ENCODE measurements at regions not wholly inside any gene's neighbourhood (a gene's known extent, or its start where the extent isn't known, plus 50 kb on each side); places are given as distances from the start of the nearest gene placed in this dataset.

DNA sequence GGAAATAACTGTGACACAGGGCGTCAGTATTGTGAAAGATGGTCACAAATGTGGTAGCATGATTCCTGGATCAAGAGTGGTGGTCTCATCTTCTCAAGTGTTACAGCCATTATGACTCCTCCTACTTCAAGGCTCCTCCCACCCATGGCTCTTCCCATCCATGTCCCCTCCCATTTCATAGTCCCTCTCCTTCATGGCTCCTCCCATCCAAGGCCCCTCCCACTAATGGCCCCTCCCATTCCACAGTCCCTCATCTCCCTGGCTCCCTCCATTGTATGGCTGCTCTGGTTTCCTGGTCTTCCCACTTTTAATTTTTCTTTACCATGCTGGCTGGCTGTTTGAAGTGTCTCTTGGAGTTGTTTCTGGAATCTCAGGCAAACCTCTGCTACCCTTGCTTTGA is 1375.2 kb upstream of the TMEM132C start:
- no peak overlapping the region for H3K4me3 ChIP-seq (ENCODE audit: low read depth, low read length)
- TF ChIP-seq, protein P1, sequence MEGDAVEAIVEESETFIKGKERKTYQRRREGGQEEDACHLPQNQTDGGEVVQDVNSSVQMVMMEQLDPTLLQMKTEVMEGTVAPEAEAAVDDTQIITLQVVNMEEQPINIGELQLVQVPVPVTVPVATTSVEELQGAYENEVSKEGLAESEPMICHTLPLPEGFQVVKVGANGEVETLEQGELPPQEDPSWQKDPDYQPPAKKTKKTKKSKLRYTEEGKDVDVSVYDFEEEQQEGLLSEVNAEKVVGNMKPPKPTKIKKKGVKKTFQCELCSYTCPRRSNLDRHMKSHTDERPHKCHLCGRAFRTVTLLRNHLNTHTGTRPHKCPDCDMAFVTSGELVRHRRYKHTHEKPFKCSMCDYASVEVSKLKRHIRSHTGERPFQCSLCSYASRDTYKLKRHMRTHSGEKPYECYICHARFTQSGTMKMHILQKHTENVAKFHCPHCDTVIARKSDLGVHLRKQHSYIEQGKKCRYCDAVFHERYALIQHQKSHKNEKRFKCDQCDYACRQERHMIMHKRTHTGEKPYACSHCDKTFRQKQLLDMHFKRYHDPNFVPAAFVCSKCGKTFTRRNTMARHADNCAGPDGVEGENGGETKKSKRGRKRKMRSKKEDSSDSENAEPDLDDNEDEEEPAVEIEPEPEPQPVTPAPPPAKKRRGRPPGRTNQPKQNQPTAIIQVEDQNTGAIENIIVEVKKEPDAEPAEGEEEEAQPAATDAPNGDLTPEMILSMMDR (IDR thresholded peaks at IDR 0.05; ENCODE audit: borderline replicate concordance, insufficient read depth, low read depth, low read length): no peak

DNA sequence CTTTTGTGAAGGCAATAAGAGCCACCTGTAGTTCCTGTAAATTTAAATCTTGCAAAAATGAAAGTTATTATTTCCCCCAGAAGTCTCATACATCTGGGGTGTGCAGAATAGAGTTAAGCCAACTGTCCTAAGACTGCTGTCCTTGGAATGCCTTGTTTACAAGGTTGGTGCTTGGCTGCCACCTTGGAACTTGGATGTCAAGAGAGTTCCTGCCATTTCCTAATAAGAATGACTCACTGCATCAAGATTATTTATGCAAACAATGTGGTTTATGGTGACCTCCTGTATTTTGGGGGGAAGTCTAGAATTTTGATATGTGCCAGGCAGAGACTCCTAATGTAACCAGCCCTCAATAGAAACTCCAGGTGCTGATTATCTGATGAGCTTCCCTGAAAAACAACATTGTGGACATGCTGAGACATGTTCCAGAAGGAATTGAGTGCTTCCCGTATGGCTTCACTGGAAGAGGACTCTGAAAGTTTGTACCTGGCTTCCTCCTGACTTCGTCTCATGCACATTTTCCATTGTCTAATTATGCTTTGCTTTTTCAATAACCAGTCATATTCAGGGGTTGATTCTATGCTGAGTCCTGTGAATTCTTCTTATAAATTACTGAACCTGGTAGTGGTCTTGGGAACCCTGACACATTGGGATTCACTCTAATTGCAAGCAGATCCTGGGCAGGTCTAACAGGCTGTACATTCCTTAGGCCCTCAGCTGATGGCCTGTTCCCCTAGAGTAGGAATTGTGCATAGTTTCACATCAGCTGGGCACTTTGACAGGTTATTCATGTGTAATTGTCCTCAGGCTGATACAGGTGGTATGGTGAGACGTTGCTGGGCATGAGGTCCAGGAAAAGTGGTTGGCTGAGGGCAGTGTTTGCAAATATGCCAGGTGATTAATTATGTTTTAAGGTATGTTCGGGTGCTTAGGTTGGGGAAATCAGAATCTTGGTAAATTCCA is 1370.7 kb upstream of the TMEM132C start:
- TF ChIP-seq, protein P1 (IDR thresholded peaks at IDR 0.05; ENCODE audit: borderline replicate concordance, insufficient read depth, low read depth, low read length): no peak
- no peak overlapping the region for H3K4me3 ChIP-seq (ENCODE audit: low read depth, low read length)

DNA sequence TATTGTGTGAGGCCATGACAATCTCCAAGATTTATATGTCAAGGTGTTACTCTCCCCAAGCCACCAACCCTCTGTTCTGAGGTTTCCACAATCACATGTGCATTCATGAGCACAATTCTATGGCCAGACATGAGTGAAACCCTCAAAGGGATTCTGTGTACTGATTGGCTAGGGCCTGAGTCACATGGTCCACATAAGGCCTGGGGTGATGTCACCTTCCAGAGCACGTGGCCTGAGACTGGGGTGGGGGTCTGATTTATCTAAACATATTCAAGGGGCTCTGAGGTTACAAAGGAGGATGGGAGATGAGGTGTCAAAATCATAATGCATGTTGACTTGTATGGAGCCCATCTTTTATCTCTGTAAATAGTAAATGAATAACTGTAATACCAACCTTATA is 1369.9 kb upstream of the TMEM132C start:
- no peak overlapping the region for H3K4me3 ChIP-seq (ENCODE audit: low read depth, low read length)
- TF ChIP-seq, protein P1 (IDR thresholded peaks at IDR 0.05; ENCODE audit: borderline replicate concordance, insufficient read depth, low read depth, low read length): no peak

DNA sequence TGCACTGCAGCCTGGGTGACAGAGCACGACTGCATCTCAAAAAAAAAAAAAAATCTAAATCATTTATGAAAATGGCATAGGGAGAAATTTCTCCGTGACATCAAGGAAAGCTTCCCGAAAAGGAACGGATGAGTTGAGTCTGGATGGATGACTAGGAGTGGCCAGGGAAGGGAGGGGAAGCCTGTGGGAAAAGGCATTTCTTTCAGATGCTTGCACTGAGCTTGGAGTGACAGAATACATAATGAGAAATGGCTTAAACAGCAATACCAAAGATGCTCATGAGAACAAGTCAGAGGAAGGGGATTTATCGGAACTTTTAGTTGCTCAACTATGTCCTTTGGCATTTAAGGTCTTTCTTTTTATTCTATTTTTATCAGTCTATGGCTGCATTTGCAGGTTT is 1369.2 kb upstream of the TMEM132C start:
- no peak overlapping the region for H3K4me3 ChIP-seq (ENCODE audit: low read depth, low read length)
- TF ChIP-seq, protein P1 (IDR thresholded peaks at IDR 0.05; ENCODE audit: borderline replicate concordance, insufficient read depth, low read depth, low read length): no peak

DNA sequence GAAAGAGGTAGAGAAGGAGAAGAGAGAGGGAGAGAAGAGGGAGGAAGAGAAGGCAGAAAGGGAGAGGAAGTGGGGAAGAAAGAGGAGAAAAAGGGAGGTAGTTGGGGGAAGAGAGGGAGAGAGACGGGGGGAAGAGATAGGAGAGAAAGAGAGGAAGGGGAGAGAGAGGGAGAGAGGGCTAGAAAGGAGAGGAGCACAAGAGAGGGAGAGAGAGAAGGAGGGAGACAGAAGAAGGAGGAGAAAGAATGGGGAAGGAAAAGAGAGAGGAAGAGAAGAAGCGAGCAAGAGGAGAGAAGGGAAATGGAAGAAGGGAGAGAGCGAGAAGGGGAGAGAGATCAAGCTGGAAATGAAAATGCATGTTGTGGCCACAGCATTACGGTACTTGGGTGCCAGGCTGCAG is 1368.4 kb upstream of the TMEM132C start:
- no peak overlapping the region for H3K4me3 ChIP-seq (ENCODE audit: low read depth, low read length)
- TF ChIP-seq, protein P1 (IDR thresholded peaks at IDR 0.05; ENCODE audit: borderline replicate concordance, insufficient read depth, low read depth, low read length): no peak

DNA sequence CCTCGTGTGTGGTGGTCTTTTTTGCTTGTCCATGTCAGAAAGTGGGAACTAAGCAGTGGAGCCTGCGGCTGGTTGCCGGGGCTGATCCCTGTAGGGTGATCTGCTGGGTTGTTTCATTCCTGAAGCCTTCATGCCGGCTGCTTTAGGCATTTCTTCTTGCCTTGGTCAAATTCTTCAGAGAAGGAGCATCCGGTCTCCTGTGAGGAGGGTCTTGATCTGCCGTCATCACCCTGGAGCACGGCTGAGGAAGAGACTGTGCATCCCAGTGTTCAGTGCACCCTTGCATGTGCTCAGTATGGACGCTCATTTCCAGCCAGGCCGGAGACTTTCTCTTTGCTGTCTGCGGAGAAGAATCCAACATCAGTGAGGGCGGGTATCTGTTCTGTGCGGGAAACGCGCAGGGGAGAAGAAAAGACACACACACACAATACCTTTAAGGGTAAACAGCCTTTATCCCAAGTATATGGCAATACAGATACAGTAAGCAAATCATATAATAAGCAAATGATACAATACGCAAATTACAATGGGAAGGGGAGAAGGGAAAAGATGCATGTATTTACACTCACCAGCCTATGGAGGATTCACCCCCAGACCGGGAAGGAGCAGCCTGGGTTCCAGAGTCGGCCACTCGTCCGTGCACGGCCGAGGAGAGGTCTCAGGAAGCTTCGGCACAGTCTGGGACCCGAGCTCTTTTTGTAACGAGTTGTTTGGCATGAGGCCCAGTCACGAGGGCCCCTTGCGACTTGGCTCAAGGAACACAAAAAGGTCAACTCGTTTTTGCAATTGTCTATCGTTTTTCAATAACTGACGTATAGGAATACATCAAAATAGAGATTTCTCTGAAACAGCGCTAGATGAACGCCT is 1366.8 kb upstream of the TMEM132C start:
- TF ChIP-seq, protein P1 (IDR thresholded peaks at IDR 0.05; ENCODE audit: borderline replicate concordance, insufficient read depth, low read depth, low read length): no peak
- no peak overlapping the region for H3K4me3 ChIP-seq (ENCODE audit: low read depth, low read length)

All from GM12875 (cell line).